Neural progenitor cell (in vitro differentiated cells): ENCODE measurements at regions not wholly inside any gene's neighbourhood (a gene's known extent, or its start where the extent isn't known, plus 50 kb on each side); places are given as distances from the start of the nearest gene placed in this dataset.
"Not testable (repeated sequence)": the region's sequence is repeated elsewhere in the genome, so short reads cannot be mapped to it uniquely, and the experiment has no call there.

Experiments used
- DNase-seq: peaks from one replicate; pipeline ENCODE4 v3.0.0-alpha.2; 2016; ENCODE audit warnings: low spot score
- H2AFZ ChIP-seq: fragments of 200-600 bp; sonication (generic); replicated peaks from 2 replicates; pipeline ENCODE4 v1.6.1; 2016; ENCODE audit warnings: antibody characterized with exemption
- H3F3A ChIP-seq: fragments of 200-600 bp; sonication (generic); 2 replicates; pipeline ENCODE4 v1.6.1; 2016; ENCODE audit warnings: antibody characterized with exemption, low read depth
- H3K27ac ChIP-seq: fragments of 200-600 bp; sonication (generic); 2 replicates; pipeline ENCODE4 v1.5.1; 2016; ENCODE audit warnings: mild to moderate bottlenecking
- H3K27me3 ChIP-seq: fragments of 200-600 bp; sonication (generic); 2 replicates; pipeline ENCODE4 v1.6.1; 2016; ENCODE audit warnings: mild to moderate bottlenecking, moderate library complexity
- H3K36me3 ChIP-seq: fragments of 200-600 bp; sonication (generic); 2 replicates; pipeline ENCODE4 v1.5.1; 2016
- H3K4me1 ChIP-seq: fragments of 200-600 bp; sonication (generic); 2 replicates; pipeline ENCODE4 v1.6.1; 2016; ENCODE audit warnings: mixed run types
- H3K4me2 ChIP-seq: fragments of 200-600 bp; sonication (generic); 2 replicates; pipeline ENCODE4 v1.6.1; 2016
- H3K4me3 ChIP-seq: fragments of 200-600 bp; sonication (generic); 2 replicates; pipeline ENCODE4 v1.5.1; 2016
- H3K79me2 ChIP-seq: fragments of 200-600 bp; sonication (generic); 2 replicates; pipeline ENCODE4 v1.6.1; 2016; ENCODE audit warnings: low read depth
- H3K9ac ChIP-seq: fragments of 200-600 bp; sonication (generic); 2 replicates; pipeline ENCODE4 v1.6.1; 2016
- H3K9me3 ChIP-seq: fragments of 200-600 bp; sonication (generic); 2 replicates; pipeline ENCODE4 v1.5.1; 2016; ENCODE audit warnings: low read depth
- H4K20me1 ChIP-seq: fragments of 200-600 bp; sonication (generic); 2 replicates; pipeline ENCODE4 v1.6.1; 2016; ENCODE audit warnings: low read depth
- H3K27ac Mint-ChIP-seq: 3 replicates; pipeline ENCODE4 v1.8.0; 2021; ENCODE audit warnings: mixed read lengths
- H3K27me3 Mint-ChIP-seq: 2 replicates; pipeline ENCODE4 v1.8.0; 2022; ENCODE audit warnings: low read depth, mild to moderate bottlenecking, inconsistent platforms, moderate library complexity, mixed read lengths; ENCODE audit not compliant: insufficient read depth
- H3K36me3 Mint-ChIP-seq: 3 replicates; pipeline ENCODE4 v1.8.0; 2021; ENCODE audit warnings: mixed read lengths
- H3K4me1 Mint-ChIP-seq: 3 replicates; pipeline ENCODE4 v1.8.0; 2021; ENCODE audit warnings: mixed read lengths
- H3K4me3 Mint-ChIP-seq: 3 replicates; pipeline ENCODE4 v1.8.0; 2021; ENCODE audit warnings: mild to moderate bottlenecking, moderate library complexity, mixed read lengths
- H3K9me3 Mint-ChIP-seq: 3 replicates; pipeline ENCODE4 v1.8.0; 2020; ENCODE audit warnings: mixed read lengths
- CTCF ChIP-seq: fragments of 200-600 bp; sonication (generic); IDR thresholded peaks from 2 replicates; pipeline ENCODE4 v1.5.1; 2017; ENCODE audit warnings: antibody characterized with exemption, mild to moderate bottlenecking
- EZH2 ChIP-seq: fragments of 200-600 bp; sonication (generic); IDR thresholded peaks from 2 replicates; pipeline ENCODE4 v1.6.1; 2017; ENCODE audit warnings: antibody characterized with exemption, mild to moderate bottlenecking, moderate library complexity
- EZH2phosphoT487 ChIP-seq: fragments of 200-600 bp; sonication (generic); IDR thresholded peaks from 2 replicates; pipeline ENCODE4 v1.6.1; 2017; ENCODE audit warnings: antibody characterized with exemption

DNA sequence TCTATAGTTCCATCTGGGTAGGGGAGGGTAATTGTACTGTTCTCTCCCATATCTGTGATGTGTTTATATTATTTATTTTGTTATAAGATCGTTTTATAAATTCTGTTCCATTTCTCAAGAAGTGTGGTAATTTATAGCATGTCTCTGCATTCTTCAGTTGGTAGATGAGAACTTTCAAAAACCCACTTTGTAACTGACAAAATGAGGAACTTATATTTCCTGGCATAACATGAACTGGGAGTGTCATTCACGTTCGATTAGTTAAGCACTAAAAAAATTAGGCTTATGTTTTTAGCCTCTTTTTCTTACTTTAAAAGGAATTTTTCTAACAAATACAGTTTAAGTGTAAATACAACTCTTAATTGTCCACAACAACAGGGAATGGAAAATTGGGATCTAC lies 230.8 kb downstream of the CGGBP1 start:
- no peaks in the 10 kb centered on the region for H3K4me1 Mint-ChIP-seq
- no peaks in the 10 kb centered on the region for H3K27me3 Mint-ChIP-seq
- no peak for DNase-seq
- Histone ChIP-seq H4K20me1 (no peaks in the 10 kb centered on the region), H3K27ac (no peak overlapping the region), H3K79me2 (no peaks in the 10 kb centered on the region), H3K27me3 (no peaks in the 10 kb centered on the region), H3K4me3 (no peak overlapping the region), H3K9ac (no peak overlapping the region), H3K4me2 (no peak overlapping the region), H2AFZ (no peak overlapping the region), H3K36me3 (no peaks in the 10 kb centered on the region), H3F3A (no peaks in the 10 kb centered on the region), H3K4me1 (no peaks in the 10 kb centered on the region), H3K9me3 (no peaks in the 10 kb centered on the region)
- H3K27ac Mint-ChIP-seq, result no peak overlapping the region
- no peaks in the 10 kb centered on the region for H3K36me3 Mint-ChIP-seq
- H3K4me3 Mint-ChIP-seq, result no peak overlapping the region
- TF ChIP-seq EZH2 (no peak), CTCF (no peak), EZH2phosphoT487 (no peak)
- no peaks in the 10 kb centered on the region for H3K9me3 Mint-ChIP-seq

DNA sequence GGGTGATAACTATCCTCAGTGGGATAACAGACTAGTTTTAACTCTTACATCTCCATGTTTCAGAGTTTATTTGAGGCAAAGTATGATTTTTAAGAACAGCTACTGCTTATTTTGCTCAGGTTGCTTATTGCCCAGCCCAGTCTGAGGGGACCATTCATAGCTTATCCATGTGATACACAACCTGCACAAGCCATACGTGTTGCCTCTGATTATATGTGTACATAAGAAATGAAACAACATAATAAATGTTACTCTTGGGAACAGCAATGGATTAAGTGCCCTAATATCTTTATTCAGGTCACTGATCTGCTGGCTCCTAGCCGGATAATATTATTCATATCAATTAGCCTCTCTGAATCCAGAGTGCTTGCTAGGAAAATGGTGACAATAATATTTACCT lies 236.2 kb downstream of the CGGBP1 start:
- Histone ChIP-seq H2AFZ (no peak overlapping the region), H3K4me2 (no peak overlapping the region), H3K36me3 (no peaks in the 10 kb centered on the region), H3K4me3 (no peak overlapping the region), H3K27me3 (no peaks in the 10 kb centered on the region), H3K4me1 (no peaks in the 10 kb centered on the region), H3K9ac (no peak overlapping the region), H3F3A (no peaks in the 10 kb centered on the region), H3K9me3 (no peaks in the 10 kb centered on the region), H4K20me1 (no peaks in the 10 kb centered on the region), H3K27ac (no peak overlapping the region), H3K79me2 (no peaks in the 10 kb centered on the region)
- DNase-seq, result no peak
- TF ChIP-seq EZH2, result no peak
- TF ChIP-seq CTCF, result no peak
- no peak for TF ChIP-seq EZH2phosphoT487
- H3K9me3 Mint-ChIP-seq, result no peaks in the 10 kb centered on the region
- H3K36me3 Mint-ChIP-seq, result no peaks in the 10 kb centered on the region
- no peaks in the 10 kb centered on the region for H3K4me1 Mint-ChIP-seq
- H3K4me3 Mint-ChIP-seq, result no peak overlapping the region
- no peak overlapping the region for H3K27ac Mint-ChIP-seq
- H3K27me3 Mint-ChIP-seq, result no peaks in the 10 kb centered on the region

DNA sequence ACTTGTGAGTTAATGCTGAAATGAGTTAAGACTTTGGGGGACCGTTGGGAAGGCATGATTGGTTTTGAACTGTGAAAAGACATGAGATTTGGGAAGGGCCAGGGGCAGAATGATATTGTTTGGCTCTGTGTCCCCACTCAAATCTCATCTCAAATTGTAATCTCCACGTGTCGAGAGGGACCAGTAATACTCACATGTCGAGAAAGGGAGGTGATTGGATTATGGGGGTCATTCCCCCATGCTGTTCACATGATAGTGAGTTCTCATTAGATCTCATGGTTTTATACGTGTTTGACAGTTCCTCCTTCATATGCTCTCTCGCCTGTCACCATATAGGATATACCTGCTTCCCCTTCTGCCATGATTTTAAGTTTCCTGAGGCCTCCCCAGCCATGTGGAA lies 245.3 kb downstream of the CGGBP1 start:
- H3K27me3 Mint-ChIP-seq, result not testable (repeated sequence)

GRCh38 chr3:87811953-87812352 lies 246.9 kb downstream of the CGGBP1 start:
- Mint-ChIP-seq H3K27ac (no peak overlapping the region), H3K36me3 (no peaks in the 10 kb centered on the region), H3K4me1 (no peaks in the 10 kb centered on the region), H3K9me3 (no peaks in the 10 kb centered on the region), H3K4me3 (no peak overlapping the region), H3K27me3 (no peaks in the 10 kb centered on the region)
- Histone ChIP-seq H3K9me3 (no peaks in the 10 kb centered on the region), H3K36me3 (no peaks in the 10 kb centered on the region), H3K4me1 (no peaks in the 10 kb centered on the region), H3K27ac (no peak overlapping the region), H3K9ac (no peak overlapping the region), H3K4me3 (no peak overlapping the region), H3K79me2 (no peaks in the 10 kb centered on the region), H3F3A (no peaks in the 10 kb centered on the region), H3K4me2 (no peak overlapping the region), H4K20me1 (no peaks in the 10 kb centered on the region), H2AFZ (no peak overlapping the region), H3K27me3 (no peaks in the 10 kb centered on the region)
- TF ChIP-seq EZH2 (no peak), EZH2phosphoT487 (no peak), CTCF (no peak)
- DNase-seq, result no peak

More for the DNA sequence above, 245.3 kb downstream of the CGGBP1 start:
- not testable (repeated sequence) for H3K27me3 ChIP-seq, H3K9ac ChIP-seq, H3K27ac Mint-ChIP-seq, H3K4me3 Mint-ChIP-seq, H3K4me2 ChIP-seq, H3K36me3 Mint-ChIP-seq, H3K79me2 ChIP-seq, H3K4me3 ChIP-seq, H3K9me3 Mint-ChIP-seq, H3K4me1 Mint-ChIP-seq, H4K20me1 ChIP-seq, H3F3A ChIP-seq, H3K4me1 ChIP-seq, DNase-seq, H3K9me3 ChIP-seq, H3K36me3 ChIP-seq, H3K27ac ChIP-seq, H2AFZ ChIP-seq
